ENCODE measurements at regions not wholly inside any gene's neighbourhood (a gene's known extent, or its start where the extent isn't known, plus 50 kb on each side); places are given as distances from the start of the nearest gene placed in this dataset.
"Not testable (repeated sequence)": the region's sequence is repeated elsewhere in the genome, so short reads cannot be mapped to it uniquely, and the experiment has no call there.

DNA sequence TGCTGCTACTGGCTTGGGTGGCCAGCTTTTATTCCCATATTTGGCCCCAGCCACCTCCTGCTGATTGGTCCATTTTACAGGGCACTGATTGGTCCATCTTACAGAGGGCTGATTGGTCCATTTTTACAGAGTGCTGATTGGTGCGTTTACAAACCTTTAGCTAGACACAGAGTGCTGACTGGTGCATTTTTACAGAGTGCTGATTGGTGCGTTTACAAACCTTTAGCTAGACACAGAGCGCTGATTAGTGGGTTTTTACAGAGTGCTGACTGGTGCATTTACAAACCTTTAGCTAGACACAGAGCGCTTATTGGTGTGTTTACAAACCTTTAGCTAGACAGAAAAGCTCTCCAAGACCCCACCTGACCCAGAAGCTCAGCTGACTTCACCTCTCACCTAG, 126.3 kb downstream of the POSTN start:
- H3K4me2 ChIP-seq (ENCODE audit: low read depth, low read length); H3K4me1 ChIP-seq (ENCODE audit: insufficient read depth, low read length); FAIRE-seq; ATAC-seq; CTCF ChIA-PET (ENCODE audit: low intra/inter-chr PET ratio, low total read pairs); H4K20me1 ChIP-seq (ENCODE audit: insufficient read depth, low read length); H2AFZ ChIP-seq (ENCODE audit: low read length); H3K27ac ChIP-seq (ENCODE audit: extremely low read length, insufficient read depth, low read length); H3K4me3 ChIP-seq (replicated peaks in 1 of 3; ENCODE audit: insufficient read depth in 1 of 3, low read depth in 2 of 3, low read length in 3 of 3); DNase-seq (ENCODE audit: low spot score); H3K79me2 ChIP-seq (ENCODE audit: insufficient read depth, low read length); H3K27me3 ChIP-seq (ENCODE audit: control insufficient read depth in 1 of 2, insufficient read depth in 2 of 2, low read length in 2 of 2); in situ Hi-C loops (cut with HindIII; ENCODE audit: extremely low pct_ligation_motif_present, low pct_unique_long_range_greater_than_20kb); POLR2A ChIA-PET; intact Hi-C loops (cut with micrococcal nuclease; ENCODE audit: unreplicated experiment); H3K9me3 ChIP-seq (ENCODE audit: low read length); H3K36me3 ChIP-seq (replicated peaks in 1 of 2; ENCODE audit: control insufficient read depth in 1 of 2, insufficient read depth in 2 of 2, low read length in 2 of 2); BruUV-seq (replicated peaks); H3K9ac ChIP-seq (ENCODE audit: insufficient read depth, low read depth, low read length): not testable (repeated sequence)
- whole genome bisulfite sequencing (ENCODE audit: low lambda C conversion rate) = 27% methylated on average over 4 of the region's 4 CpGs
- TF ChIP-seq MAFK (conservative IDR thresholded peaks at IDR 0.05 in 1 of 2, IDR thresholded peaks at IDR 0.05 in 1 of 2; ENCODE audit: low read length in 2 of 2) (peak in 1 of 2 experiments; percentile 62; a peak in 2 of 4 replicates), MAFF (IDR thresholded peaks at IDR 0.05; ENCODE audit: low read depth, low read length) (peak; percentile 57; the same call in 1 of the 2 replicates)

DNA sequence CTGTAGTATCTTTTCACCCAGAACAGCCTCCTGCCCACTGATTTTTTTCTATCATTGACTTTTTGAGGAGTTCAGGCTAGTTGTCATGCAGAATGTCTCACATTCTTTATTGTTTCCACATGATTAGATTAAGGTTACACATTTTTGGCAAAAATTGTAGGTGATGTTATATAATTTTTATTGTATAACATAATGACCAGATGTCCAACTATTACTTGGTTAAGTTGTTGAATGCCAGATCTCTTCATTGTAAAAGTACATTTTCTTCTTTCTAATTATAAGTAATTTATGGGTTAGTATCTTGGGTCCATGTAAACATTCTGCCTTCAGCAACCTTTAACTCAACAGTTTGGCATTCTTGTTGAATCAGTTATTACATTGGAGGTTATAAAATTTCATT, 138.4 kb downstream of the POSTN start:
- Histone ChIP-seq H3K4me1 (ENCODE audit: insufficient read depth, low read length) (no peaks in the 10 kb centered on the region), H3K9ac (ENCODE audit: insufficient read depth, low read depth, low read length) (no peak overlapping the region), H3K4me2 (ENCODE audit: low read depth, low read length) (no peak overlapping the region), H3K27ac (ENCODE audit: extremely low read length, insufficient read depth, low read length) (no peak overlapping the region), H3K36me3 (replicated peaks in 1 of 2; ENCODE audit: control insufficient read depth in 1 of 2, insufficient read depth in 2 of 2, low read length in 2 of 2) (no peaks in the 10 kb centered on the region), H3K9me3 (ENCODE audit: low read length) (no peaks in the 10 kb centered on the region), H4K20me1 (ENCODE audit: insufficient read depth, low read length) (no peaks in the 10 kb centered on the region), H2AFZ (ENCODE audit: low read length) (no peak overlapping the region), H3K79me2 (ENCODE audit: insufficient read depth, low read length) (no peaks in the 10 kb centered on the region), H3K4me3 (replicated peaks in 1 of 3; ENCODE audit: insufficient read depth in 1 of 3, low read depth in 2 of 3, low read length in 3 of 3) (no peak overlapping the region), H3K27me3 (ENCODE audit: control insufficient read depth in 1 of 2, insufficient read depth in 2 of 2, low read length in 2 of 2) (no peaks in the 10 kb centered on the region)
- ChIA-PET POLR2A (no interaction called here), CTCF (ENCODE audit: low intra/inter-chr PET ratio, low total read pairs) (no interaction called here)
- no TSS peak for BruUV-seq (replicated peaks)
- DNase-seq (ENCODE audit: low spot score) (no peak), ATAC-seq (no peak), FAIRE-seq (no peak)
- TF ChIP-seq SSRP1 (CRISPR knock-in tag; IDR thresholded peaks at IDR 0.05) (no peak), PAX8 (CRISPR knock-in tag; IDR thresholded peaks at IDR 0.05; ENCODE audit: borderline replicate concordance) (no peak), DR1 (CRISPR knock-in tag; IDR thresholded peaks at IDR 0.05) (no peak), BRD4 (CRISPR knock-in tag; IDR thresholded peaks at IDR 0.05) (no peak), ZNF605 (CRISPR knock-in tag; IDR thresholded peaks at IDR 0.05) (no peak), CHD4 (IDR thresholded peaks at IDR 0.05; ENCODE audit: borderline replicate concordance, low read length) (no peak), ZNF335 (CRISPR knock-in tag; IDR thresholded peaks at IDR 0.05) (no peak), WIZ (CRISPR knock-in tag; IDR thresholded peaks at IDR 0.05) (no peak)
- in situ Hi-C loops (cut with HindIII; ENCODE audit: extremely low pct_ligation_motif_present, low pct_unique_long_range_greater_than_20kb) (no loop called here), intact Hi-C loops (cut with micrococcal nuclease; ENCODE audit: unreplicated experiment) (no loop called here)

Measured in HepG2 (cell line).